Right kidney (tissue), 1 donor: ENCODE measurements at regions not wholly inside any gene's neighbourhood (a gene's known extent, or its start where the extent isn't known, plus 50 kb on each side); places are given as distances from the start of the nearest gene placed in this dataset.
"Not testable (repeated sequence)": the region's sequence is repeated elsewhere in the genome, so short reads cannot be mapped to it uniquely, and the experiment has no call there.

Experiments
- DNase-seq: peaks from one replicate; pipeline ENCODE4 v3.0.0-alpha.2; 2016

DNA sequence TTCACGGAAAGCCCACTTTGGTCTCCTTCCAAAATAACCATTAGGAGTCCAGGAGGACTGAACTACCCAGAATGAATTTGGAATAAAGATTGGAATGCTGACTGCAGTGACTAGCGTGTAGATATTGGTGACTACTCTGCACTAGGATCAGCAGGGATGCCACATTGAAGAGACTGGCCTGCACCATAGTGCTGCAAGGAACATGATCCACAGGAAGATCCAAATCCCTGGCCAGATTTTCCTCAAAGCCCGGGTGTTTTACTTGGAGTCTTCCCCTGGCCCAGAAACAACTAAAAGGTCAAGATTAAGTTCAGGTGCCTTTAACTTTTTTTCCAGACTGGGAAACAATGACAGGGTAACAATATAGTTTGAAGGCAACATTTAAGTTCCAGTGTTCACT is 870.4 kb downstream of the CDH8 start:
- DNase-seq = no peak

DNA sequence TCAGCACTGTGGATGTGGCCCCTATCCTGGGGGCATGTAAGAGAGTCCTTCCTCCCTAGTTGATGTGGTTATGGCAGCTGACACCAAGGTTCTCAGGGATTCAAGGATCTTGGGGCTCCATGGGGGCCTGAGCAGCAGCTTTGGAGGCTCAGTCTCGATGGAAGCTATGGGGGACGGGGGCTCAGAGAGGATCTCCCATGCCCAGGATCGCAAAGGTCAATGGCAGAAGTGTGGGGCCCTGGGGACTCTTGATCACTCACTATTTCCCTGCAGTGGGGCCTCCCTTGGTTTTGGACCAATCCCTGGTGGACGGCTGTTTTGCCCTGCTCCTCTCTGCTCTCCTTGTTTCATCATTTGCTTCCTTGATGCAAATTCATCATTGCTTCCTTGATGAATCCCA is 885.9 kb downstream of the CDH8 start:
- no peak for DNase-seq

DNA sequence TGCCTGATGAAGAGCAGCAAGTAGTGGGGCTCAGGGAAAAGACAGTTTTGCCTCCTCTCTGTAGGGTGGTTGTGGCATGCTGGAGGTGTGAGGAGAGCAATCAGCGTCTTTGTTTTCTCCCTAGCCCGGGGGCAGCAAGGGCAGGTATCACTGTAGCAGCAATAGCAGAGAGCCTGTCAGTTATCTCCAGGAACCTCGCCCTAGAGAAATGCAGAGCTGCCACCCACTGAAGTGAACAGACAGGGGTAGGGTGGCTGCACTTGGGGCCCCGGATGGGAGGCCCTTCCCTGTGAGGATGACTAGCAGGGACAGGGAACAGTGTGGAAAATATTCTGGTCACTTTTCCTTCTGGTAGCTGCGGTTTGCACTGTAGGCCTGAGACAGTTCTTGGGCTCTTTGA is 886.5 kb downstream of the CDH8 start:
- DNase-seq = no peak

DNA sequence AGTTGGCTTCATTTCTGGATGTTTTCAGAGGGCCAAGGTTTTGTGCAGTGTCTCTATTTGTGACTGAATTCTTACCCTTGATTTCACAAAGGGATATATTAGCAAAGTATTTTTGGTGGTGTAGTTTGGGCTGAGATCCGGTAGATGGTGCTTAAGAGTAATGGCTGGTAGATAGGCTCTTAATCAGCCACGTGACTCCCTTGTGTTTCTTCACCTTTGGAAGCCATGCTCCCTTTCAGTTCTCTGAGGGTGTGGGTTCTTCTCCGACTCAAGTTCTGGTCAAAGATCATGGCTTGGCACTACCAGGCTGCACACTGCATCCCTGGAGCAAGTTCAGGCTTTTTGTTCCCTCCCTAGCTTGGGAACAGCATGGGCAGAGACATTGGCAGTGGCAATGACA is 887.3 kb downstream of the CDH8 start:
- DNase-seq = no peak

DNA sequence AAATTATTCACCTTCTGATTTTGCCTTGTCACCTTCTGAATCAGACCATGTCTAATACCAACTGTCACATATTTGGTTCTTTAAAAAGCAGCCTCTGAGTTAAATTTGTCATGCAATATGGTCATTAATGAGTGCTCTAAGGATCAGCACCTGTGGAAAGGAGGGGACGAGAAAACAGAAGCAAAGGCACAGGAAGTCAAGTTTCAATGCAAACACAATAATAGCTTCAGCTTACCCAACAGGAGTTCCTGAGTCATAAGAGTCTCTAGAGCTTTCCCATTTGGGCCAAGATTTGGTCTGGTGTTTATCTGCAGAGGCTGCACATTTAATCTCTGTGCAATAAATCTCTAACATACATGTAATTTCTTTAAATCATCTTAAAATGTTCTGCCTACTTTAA is 889.8 kb downstream of the CDH8 start:
- DNase-seq = no peak

DNA sequence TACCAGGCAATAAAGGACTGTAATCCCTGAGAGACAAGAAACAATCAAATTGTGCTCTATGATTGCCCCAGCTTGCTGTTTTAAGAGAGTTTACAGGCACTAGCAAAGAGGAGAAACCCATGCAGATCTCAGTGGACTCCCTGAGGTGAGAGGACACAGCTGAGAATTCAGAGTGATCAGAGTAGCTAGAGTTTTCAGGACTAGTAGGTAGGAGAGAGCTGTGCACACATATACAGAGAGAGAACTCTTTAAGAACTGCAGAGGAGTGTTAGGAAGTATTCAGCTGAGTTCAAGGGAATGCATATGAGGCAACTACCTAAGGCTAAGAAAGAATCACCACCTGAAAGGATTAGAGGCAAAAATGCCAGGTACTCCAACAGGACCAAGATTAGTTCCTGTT is 904.8 kb downstream of the CDH8 start:
- no peak for DNase-seq

DNA sequence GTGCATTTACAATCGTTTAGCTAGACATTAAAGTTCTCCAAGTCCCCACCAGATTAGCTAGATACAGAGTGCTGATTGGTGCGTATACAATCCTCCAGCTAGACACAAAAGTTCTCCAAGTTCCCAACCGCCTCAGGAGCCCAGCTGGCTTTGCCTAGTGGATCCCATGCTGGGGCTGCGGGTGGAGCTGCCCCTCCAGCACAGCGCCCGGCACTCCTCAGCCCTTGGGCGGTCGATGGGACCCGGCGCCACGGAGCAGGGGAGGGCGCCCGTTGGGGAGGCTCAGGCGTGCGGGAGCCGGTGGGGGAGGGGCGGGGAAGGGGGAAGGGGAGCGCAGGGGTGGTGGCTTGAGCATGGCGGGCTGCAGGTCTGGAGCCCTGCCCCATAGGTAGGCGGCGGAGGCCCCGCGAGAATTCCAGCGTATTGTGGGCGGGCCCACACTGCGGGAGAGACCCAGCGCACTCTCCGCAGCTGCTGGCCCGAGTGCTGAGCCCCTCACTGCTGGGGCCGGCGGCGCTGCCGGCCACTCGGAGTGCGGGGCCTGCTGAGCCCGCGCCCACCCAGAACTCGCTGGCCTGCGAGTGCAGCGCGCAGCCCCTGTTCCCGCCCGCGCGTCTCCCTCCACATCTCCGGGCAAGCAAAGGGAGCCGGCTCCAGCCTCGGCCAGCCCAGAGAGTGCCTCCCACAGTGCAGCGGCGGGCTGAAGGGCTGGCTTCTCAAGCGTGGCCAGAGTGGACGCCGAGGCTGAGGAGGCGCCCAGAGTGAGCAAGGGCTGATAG is 907.5 kb downstream of the CDH8 start:
- no peak for DNase-seq

DNA sequence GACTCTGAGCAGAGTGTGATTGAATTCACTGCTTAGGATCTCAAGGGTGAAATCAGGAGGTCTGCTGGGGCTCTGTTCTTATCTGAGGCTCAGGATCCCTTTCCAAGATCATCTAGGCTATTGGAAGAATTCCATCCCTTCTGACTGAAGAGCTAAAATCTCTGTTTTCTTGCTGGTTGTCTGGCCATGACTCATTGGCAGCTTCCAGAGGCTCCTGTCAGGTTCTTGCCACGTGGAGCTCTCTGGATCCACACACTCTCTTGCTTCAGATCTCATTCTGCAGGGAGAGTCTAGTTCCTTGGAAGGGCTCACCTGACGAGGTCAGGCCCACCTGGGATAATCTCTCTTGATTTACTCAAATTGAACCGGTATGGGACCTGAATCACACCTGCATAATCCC is 930.7 kb downstream of the CDH8 start:
- DNase-seq = no peak

DNA sequence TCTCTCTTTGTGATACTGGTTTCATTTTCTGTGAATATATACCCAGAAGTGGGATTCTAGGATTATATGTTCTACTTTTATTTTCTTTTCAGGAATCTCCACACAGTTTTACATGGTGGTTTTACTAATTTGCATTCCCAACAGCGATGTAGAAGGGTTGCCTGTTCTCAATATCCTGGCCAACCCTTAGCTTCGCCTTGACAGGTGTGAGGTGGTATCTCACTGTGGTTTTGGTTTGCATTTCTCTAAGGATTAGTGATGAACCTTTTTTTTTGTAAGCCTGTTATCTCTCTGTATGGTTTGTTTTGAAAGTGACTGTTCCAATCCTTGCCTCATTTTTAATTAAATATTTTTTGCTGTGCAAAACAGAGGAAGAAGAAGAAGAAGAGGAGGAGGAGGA is 937.7 kb downstream of the CDH8 start:
- DNase-seq = no peak

DNA sequence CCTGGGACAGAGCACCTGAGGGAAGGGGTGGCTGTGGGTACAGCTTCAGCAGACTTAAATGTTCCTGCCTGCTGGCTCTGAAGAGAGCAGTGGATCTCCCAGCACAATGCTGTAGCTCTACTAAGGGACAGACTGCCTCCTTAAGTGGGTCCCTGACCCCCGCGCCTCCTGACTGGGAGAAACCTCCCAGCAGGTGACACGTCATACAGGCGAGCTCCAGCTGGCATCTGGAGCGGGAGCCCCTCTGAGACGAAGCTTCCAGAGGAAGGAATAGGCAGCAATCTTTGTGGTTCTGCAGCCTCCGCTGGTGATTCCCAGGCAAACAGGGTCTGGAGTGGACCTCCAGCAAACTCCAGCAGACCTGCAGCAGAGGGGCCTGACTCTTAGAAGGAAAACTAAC is 944.9 kb downstream of the CDH8 start:
- not testable (repeated sequence) for DNase-seq

DNA sequence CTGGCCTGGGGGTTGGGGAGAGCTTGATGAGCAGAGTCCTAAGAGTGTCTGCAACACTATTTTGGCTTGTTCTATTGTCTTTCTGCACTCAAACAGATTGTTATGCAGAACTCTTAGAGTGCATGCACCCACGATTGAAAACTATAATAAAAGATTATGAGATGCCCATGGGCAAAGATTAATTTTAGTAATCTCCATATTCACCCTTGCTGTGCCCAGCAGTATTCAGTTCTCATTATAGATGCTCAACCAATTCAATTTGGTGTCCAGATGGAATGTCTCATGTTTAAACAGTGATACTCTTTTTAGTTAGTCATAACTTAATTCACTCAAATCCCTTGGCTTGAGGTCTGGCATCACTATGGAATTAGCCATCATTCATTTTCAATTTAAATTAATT is 952.5 kb downstream of the CDH8 start:
- no peak for DNase-seq

DNA sequence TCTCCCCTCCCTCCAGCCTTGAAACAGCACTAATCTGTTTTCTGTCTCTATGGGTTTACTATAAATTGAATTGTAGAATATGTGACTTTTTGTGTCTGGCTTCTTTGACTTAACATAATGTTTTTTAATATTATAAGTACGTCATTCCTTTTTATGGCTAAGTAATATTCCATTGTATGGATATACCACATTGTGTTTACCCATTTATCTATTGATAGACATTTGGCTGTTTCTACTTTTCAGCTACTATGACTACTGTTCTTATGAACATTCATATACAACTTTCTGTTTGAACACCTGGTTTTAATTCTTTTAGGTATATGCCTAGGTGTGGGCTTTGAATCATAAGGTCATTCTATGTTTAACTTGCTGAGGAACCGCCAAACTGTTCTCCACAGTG is 961.9 kb downstream of the CDH8 start:
- no peak for DNase-seq

DNA sequence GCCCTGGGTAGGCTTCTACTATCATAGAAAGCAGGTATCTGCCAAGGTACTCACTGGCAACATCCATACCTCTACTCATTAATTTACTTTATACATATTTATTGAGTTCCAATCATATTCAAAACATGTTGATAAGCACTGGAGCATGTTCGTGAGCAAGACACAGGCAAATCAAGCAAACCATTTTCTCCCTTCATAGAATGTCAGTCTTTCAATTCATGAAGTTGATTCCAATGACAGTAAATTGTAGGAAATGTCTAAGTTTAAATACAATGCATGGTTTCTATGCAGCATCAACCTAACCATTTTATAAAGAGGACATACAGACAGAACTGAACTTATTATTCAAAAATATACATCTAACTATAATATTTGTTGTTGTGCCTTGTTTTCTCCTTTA is 978.6 kb downstream of the CDH8 start:
- DNase-seq = no peak

DNA sequence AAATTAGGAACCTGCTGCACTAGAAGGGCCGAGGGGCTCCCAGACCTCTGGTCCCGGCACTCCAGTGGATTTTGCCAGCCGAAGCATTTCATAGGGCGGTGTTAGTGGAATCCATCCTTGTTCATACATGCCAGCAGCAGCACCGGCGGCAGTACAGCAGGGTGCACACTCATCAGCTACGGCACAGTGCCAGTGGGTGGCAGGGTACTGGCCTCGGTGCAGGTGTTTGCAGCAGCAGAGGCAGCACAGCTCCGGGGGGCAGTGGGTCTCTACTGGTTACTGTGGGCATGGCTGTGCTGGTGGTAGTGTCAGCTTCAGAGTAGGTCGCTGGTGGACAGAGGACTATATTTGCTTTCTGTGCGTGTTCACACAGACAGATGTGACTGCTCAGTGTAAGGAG is 985.7 kb downstream of the CDH8 start:
- DNase-seq = no peak

DNA sequence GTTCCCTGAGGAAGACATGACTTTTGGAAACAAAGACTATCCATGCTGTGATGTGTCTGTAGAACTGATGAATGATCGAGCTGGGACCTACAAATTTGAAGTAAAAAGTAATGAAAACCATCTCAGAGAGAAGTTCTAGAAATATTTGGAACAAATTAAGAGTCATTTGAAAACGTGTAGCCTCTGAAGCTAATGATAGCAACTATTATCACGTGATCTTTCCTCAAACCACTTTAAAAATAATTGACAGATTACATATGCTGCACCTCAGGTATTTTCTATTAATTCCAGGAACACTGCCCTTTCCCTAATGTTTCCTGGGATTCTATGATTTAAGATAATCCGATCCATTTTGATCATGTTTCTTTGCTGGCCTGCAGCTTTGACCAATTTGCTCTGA is 990.3 kb downstream of the CDH8 start:
- DNase-seq = no peak

DNA sequence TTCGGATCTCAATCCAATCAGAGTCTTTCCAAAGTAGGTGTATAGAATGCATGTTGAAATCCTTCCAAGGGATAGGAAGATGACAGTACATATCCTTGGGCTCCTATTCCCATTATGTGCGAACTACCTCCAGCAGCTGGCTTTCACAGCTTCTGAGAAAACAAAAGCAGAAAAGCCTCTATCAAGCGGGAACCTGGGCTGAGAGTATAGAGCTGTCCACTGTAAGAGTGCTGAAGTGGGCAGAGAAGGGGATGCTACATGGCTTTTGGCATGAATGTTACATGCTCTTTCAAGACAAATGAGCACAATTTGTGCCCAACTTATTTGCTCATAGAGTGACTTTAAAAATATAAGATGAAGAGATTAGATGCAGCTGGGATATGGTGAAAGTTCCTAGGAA is 993.5 kb downstream of the CDH8 start:
- peak; percentile 1 for DNase-seq

DNA sequence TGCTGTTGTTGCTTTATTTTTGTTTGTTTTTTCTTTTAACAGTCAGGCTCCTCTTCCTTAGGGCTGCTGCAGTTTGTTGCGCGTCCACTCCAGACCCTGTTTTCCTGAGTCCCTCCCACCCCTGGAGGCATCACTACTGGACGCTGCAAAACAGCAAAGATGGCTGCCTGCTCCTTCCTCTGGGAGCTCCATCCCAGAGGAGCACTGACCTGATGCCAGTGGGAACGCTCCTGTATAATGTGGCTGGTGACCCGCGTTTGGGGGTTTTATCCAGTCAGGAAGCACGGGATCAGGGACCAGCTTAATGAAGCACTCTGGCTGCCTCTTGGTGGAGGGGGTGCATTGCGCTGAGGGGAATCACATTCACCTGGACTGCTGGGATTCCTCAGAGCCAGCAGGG is 1005.6 kb downstream of the CDH8 start:
- no peak for DNase-seq

DNA sequence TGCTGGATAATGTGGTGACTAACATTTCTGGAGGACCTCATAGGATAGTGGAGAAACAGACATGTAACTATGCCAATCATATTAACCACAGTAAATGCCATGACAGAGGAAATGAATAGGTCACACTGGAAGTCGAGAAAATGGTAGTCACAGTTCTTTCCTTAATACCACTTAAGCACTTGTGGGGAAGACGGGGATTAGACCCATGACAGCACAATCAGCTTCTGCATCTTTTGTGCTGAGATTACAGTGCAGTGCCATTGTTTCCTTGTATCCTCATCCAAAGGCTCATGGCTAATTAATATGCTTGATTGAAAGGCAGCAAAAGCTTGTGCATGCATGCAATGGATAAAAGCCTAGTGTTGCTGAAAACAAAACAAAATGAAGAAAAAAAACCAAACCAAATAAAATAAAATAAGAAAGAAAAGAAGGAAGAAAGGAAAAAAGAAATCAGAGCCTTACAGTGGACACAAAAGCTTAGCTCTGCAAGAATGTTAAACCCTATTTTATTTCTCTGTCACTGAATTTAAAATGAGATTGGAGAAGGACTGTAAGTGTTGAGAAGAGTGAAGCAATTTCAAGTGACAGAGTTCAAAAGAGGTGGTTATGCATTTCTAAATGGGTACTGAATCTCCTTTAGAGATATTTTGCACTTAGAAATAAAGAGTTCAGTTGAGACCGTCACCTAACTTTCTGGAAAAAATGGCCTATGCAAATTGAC is 1011.9 kb downstream of the CDH8 start:
- no peak for DNase-seq

DNA sequence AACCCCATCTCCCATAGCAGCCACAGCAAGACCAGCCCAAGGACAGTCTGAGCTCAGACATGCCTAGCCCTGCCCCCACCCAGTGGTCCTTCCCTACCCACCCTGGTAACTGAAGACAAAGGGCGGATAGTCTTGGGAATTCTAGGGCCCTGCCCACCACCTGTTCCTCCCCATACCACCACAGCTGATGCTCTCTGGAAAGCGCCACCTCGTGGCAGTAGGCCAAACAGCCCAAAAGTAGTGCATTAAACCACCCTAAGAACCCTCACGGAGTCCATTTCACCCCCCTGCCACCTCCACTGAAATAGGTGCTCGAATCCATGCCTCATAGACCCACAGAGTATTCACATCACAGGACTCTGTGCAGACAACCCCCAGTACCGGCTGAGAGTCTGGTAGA is 1021.4 kb downstream of the CDH8 start:
- DNase-seq = no peak

DNA sequence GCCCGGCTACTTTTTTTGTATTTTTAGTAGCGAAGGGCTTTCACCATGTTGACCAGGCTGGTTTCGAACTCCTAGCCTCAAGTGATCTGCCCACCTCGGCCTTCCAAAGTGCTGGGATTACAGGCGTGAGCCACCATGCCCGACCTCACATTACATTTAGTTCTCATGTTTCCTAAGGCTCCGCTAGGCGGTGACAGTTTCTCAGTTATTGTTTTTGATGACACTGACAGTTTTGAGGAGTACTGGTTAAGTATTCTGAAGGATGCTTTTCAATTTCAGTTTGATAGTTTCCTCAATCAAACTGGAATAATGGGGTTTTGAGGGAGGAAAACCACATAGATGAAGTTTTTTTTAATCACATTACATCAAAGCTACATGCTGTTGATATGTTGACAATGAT is 1028.5 kb downstream of the CDH8 start:
- no peak for DNase-seq

DNA sequence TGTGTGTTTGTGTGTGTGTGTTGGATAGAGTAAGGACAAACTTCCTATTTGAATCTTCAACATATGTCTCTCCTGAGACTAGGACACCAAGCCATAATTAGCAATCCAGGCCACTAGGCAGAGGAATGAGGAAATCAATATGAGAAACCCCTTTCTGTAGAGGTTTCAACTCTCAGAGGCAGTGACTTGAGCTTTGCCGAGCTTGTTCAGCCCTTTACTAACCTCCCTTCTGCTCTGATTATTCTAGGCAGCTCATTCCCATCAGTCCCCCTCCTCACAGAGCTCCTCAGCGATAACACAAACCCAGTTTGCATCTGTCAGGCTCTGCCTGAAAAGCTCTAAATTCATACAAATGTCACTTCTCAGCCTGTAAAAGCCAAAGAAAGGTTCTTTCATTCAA is 1030.3 kb downstream of the CDH8 start:
- DNase-seq = no peak

DNA sequence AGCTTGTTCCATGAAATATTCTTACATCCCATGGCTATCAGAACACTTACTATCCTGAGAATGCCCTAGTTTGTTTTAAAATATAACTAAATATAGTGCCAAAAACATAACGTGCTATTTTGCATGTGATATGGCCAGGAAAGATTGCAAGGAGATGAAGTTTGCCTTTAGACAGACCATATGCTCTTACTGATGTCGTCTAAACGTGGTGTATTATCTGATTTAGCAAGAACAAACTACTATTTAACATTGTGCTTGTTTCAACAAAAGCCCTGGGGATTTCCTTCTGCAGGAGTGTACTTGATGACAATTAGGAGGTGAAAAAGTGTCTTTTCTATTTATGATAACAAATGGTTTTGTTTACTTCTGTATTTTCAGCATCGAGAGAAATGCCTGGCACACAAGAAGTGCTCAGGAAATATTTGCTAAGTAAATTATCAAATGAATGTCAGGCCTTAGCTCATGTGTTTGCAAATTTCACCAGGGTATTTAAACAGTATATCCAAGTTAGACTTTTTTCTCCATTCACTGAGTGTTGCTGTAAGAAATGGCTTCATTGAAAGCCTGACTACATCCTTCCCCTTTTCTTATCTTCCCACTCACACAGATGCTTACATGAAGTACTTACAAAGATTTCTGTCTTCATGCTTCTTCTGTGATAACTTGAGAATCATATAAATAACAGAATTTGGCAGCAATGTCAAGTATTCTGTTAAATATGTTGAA is 1033.6 kb downstream of the CDH8 start:
- DNase-seq = no peak

DNA sequence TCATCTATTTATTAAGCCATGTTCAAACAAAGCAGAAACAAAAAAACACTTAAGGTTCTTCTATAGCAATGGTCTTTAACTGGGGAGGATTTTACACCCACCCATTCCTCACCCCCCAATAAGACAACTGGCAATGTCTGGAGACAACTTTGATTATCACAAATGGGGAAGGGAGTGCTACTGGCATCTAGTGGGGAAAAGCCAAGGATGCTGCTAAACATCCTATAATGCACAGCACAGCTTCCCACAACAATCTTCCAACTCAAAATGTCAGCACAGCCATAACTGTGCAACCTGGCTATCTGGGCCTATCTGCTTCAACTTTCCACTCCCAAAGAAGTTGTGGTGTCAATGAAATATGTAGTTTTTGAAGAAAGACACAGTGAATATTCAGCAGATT is 1044.4 kb downstream of the CDH8 start:
- no peak for DNase-seq

DNA sequence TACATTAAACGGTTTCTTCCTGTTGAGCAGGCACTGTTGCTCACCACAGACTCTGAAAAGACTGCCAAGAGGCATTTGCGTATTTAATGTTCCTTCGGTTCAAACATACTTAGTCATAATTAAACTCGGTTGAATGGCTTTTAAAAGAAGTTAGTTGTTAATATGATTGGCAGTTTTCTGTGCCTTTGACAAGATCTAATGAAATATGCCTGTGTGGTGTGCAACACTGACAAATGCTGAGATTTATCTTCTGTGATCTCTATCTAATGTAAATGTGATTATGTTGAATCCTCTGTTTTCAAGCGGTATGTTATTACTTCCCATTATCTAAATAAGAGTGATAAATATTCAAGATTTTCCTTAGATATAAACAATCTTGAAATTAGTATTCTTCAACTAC is 1046.6 kb downstream of the CDH8 start:
- DNase-seq = no peak
